Caco-2 (cell line): ENCODE measurements at regions not wholly inside any gene's neighbourhood (a gene's known extent, or its start where the extent isn't known, plus 50 kb on each side); places are given as distances from the start of the nearest gene placed in this dataset.
"Not testable (repeated sequence)": the region's sequence is repeated elsewhere in the genome, so short reads cannot be mapped to it uniquely, and the experiment has no call there.

Experiments used
- BruUV-seq: library from RNA; stranded (reverse); fragments of 400-500 nt; replicated peaks from 2 replicates; lab custom pipeline; 2021; lab: Mats Ljungman, UMichigan
- CTCF ChIA-PET: fragments of 300-600 bp; sonication (Branson Sonifier 250); formaldehyde crosslinking; loops from one replicate; lab custom pipeline; 2022; ENCODE audit warnings: antibody characterized with exemption; lab: Charles Lee
- POLR2A ChIA-PET: fragments of 300-600 bp; sonication (Branson Sonifier 250); formaldehyde crosslinking; loops from one replicate; lab custom pipeline; 2022; ENCODE audit warnings: antibody characterized with exemption; lab: Charles Lee
- DNase-seq, 2 experiments: peaks; one replicate each; pipeline versions ENCODE4 v3.0.0 to v3.0.0-alpha.2; 2020 to 2022
- H3K27me3 ChIP-seq: replicated peaks from 2 replicates; pipeline ENCODE4 v1.6.0; 2011; ENCODE audit warnings: low read length; ENCODE audit not compliant: control insufficient read depth, insufficient read depth
- H3K36me3 ChIP-seq: 2 replicates; pipeline ENCODE4 v1.5.1; 2011; ENCODE audit warnings: low read length; ENCODE audit not compliant: control insufficient read depth, insufficient read depth
- H3K4me1 ChIP-seq: fragments of 250-450 bp; sonication (Bioruptor Pico); 2 replicates; pipeline ENCODE4 v1.5.1; 2020; ENCODE audit warnings: mild to moderate bottlenecking
- H3K4me3 ChIP-seq: 2 replicates; pipeline ENCODE4 v1.5.1; 2011; ENCODE audit warnings: low read depth, mild to moderate bottlenecking, control low read depth, low read length
- H3K9me3 ChIP-seq: fragments of 250-450 bp; sonication (Bioruptor Pico); 2 replicates; pipeline ENCODE4 v1.5.1; 2020; ENCODE audit warnings: mild to moderate bottlenecking, moderate library complexity
- H3K27ac Mint-ChIP-seq: one replicate; pipeline ENCODE4 v1.8.0; 2022; ENCODE audit warnings: mixed read lengths; ENCODE audit not compliant: unreplicated experiment
- H3K27me3 Mint-ChIP-seq: one replicate; pipeline ENCODE4 v1.8.0; 2022; ENCODE audit warnings: mixed read lengths; ENCODE audit not compliant: insufficient read depth, unreplicated experiment
- H3K36me3 Mint-ChIP-seq: one replicate; pipeline ENCODE4 v1.8.0; 2022; ENCODE audit warnings: mild to moderate bottlenecking, mixed read lengths; ENCODE audit not compliant: insufficient read depth, unreplicated experiment
- H3K4me1 Mint-ChIP-seq: one replicate; pipeline ENCODE4 v1.8.0; 2022; ENCODE audit warnings: low read depth, mixed read lengths; ENCODE audit not compliant: unreplicated experiment
- H3K4me3 Mint-ChIP-seq: one replicate; pipeline ENCODE4 v1.8.0; 2022; ENCODE audit warnings: mild to moderate bottlenecking, moderate library complexity, mixed read lengths; ENCODE audit not compliant: unreplicated experiment
- H3K9me3 Mint-ChIP-seq: one replicate; pipeline ENCODE4 v1.8.0; 2022; ENCODE audit warnings: mixed read lengths; ENCODE audit not compliant: unreplicated experiment
- intact Hi-C: fragments of 100-400 bp; cut with micrococcal nuclease; formaldehyde crosslinking; loops from one replicate; pipeline ENCODE4 v1.10.0; 2022; ENCODE audit not compliant: unreplicated experiment
- TF ChIP-seq, protein P1 (sequence below), 2 experiments: fragments of 200-600 bp in 1 of 2; IDR thresholded peaks; 1 replicate in 1 of 2; 2 replicates in 1 of 2; pipeline versions ENCODE4 v1.5.1 to v1.8.0; 2011 to 2022; ENCODE audit warnings: antibody characterized with exemption in 1 of 2, control low read depth in 1 of 2, inconsistent platforms in 1 of 2, low read depth in 1 of 2, low read length in 1 of 2, mild to moderate bottlenecking in 1 of 2, moderate library complexity in 1 of 2; ENCODE audit not compliant: insufficient read depth in 1 of 2, severe bottlenecking in 1 of 2, unreplicated experiment in 1 of 2

DNA sequence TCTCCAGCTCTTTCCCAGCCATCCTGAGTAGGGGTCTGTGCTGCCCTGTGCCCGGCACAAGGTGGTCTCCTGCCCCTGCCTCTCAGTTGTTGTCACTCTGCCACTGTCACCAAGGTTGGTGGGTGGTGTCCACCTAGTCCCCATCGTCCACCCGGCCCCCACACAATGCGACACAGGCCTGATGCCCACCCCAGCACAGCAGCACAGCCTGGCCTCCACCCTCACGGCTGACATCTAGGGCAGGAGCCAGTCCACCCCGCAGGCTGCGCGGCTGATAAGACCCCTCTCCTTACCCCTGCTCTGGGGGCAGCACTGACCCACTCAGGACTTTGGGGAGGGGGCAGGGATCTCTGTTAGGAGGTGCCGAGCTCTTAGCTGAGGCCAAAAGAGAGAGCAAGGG, 198.3 kb downstream of the LIPI start:
- Mint-ChIP-seq H3K9me3 (no peaks in the 10 kb centered on the region), H3K4me1 (no peaks in the 10 kb centered on the region), H3K27me3 (no peaks in the 10 kb centered on the region), H3K4me3 (no peak overlapping the region), H3K36me3 (no peaks in the 10 kb centered on the region), H3K27ac (no peak overlapping the region)
- no peaks in the 10 kb centered on the region for H3K9me3 ChIP-seq
- intact Hi-C loops = no loop called here
- no peaks in the 10 kb centered on the region for H3K4me1 ChIP-seq
- no peak for DNase-seq
- H3K36me3 ChIP-seq = no peaks in the 10 kb centered on the region
- TF ChIP-seq, protein P1, sequence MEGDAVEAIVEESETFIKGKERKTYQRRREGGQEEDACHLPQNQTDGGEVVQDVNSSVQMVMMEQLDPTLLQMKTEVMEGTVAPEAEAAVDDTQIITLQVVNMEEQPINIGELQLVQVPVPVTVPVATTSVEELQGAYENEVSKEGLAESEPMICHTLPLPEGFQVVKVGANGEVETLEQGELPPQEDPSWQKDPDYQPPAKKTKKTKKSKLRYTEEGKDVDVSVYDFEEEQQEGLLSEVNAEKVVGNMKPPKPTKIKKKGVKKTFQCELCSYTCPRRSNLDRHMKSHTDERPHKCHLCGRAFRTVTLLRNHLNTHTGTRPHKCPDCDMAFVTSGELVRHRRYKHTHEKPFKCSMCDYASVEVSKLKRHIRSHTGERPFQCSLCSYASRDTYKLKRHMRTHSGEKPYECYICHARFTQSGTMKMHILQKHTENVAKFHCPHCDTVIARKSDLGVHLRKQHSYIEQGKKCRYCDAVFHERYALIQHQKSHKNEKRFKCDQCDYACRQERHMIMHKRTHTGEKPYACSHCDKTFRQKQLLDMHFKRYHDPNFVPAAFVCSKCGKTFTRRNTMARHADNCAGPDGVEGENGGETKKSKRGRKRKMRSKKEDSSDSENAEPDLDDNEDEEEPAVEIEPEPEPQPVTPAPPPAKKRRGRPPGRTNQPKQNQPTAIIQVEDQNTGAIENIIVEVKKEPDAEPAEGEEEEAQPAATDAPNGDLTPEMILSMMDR (IDR thresholded peaks at IDR 0.05; ENCODE audit: insufficient read depth in 1 of 2, low read depth in 1 of 2, low read length in 1 of 2, severe bottlenecking in 1 of 2, unreplicated experiment in 1 of 2) = no peak
- ChIA-PET CTCF (no interaction called here), POLR2A (no interaction called here)
- no TSS peak for BruUV-seq
- H3K27me3 ChIP-seq = no peaks in the 10 kb centered on the region
- H3K4me3 ChIP-seq = no peak overlapping the region

DNA sequence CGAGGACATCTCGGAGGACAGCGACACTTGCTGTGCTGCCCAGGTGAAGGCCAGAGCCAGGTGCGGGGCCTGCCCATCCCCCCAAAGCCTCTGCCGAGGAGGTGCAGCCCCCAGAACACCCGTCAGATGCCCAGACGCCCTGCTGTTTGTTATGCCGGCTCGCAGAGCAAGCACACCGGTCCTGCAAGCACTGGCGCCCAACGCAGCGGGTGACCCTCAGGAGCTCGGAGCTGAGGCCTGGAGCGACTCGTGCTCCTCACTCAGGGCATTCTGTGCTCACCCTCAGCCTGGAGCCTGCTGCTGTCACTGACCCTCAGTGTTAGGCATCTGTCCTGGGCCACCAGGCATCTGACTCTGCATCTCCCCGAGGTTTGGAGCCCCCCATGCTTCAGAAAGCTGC, 199.0 kb downstream of the LIPI start:
- H3K4me3 Mint-ChIP-seq, CTCF ChIA-PET, H3K36me3 ChIP-seq, H3K27me3 Mint-ChIP-seq, DNase-seq, H3K9me3 Mint-ChIP-seq, H3K27ac Mint-ChIP-seq, H3K4me1 Mint-ChIP-seq, H3K9me3 ChIP-seq, intact Hi-C loops, H3K27me3 ChIP-seq, H3K4me3 ChIP-seq, BruUV-seq, H3K36me3 Mint-ChIP-seq, POLR2A ChIA-PET, H3K4me1 ChIP-seq: not testable (repeated sequence)

DNA sequence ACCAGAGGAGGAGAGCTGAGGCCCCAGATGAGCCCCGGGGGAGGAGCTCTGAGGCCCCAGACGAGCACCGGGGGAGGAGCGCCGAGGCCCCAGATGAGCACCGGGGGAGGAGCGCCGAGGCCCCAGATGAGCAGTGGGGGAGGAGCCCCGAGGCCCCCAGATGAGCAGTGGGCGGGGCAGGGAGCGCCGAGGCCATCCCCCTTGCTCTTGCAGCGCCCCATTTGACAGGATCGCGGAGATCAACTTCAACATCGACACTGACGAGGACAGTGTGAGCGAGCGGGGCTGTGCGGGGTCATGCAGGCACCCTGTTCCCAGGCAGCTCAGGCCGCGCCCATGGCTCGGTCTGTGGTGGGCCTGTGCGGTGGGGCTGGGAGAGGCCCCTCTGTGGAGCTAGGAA, 199.6 kb downstream of the LIPI start:
- H3K27me3 ChIP-seq, H3K4me1 ChIP-seq, intact Hi-C loops, H3K36me3 ChIP-seq, H3K4me1 Mint-ChIP-seq, H3K27ac Mint-ChIP-seq, POLR2A ChIA-PET, H3K4me3 ChIP-seq, BruUV-seq, H3K27me3 Mint-ChIP-seq, H3K9me3 ChIP-seq, H3K36me3 Mint-ChIP-seq, CTCF ChIA-PET, DNase-seq, H3K4me3 Mint-ChIP-seq, H3K9me3 Mint-ChIP-seq: not testable (repeated sequence)

DNA sequence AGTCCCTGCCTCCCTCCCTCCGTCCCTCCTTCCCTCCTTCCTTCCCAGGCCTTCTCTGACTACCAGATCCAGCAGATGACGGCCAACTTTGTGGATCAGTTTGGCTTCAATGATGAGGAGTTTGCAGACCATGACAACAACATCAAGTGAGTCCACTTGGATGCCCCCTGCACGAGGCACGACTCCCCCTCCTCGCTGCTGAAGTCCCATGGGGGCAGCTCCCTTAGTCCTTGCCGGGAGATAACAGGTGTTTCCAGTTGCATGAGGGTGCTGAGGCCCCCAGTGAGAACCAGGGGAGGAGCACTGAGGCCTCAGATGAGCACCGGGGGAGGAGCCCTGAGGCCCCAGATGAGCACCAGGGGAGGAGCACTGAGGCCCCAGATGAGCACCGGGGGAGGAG, 200.0 kb downstream of the LIPI start:
- Histone ChIP-seq H3K4me1 (no peaks in the 10 kb centered on the region), H3K36me3 (no peaks in the 10 kb centered on the region), H3K27me3 (no peaks in the 10 kb centered on the region), H3K4me3 (no peak overlapping the region), H3K9me3 (no peaks in the 10 kb centered on the region)
- no peak overlapping the region for H3K4me3 Mint-ChIP-seq
- POLR2A ChIA-PET = no interaction called here
- no peak for DNase-seq
- H3K27me3 Mint-ChIP-seq = no peaks in the 10 kb centered on the region
- intact Hi-C loops = no loop called here
- TF ChIP-seq, protein P1 (IDR thresholded peaks at IDR 0.05; ENCODE audit: insufficient read depth in 1 of 2, low read depth in 1 of 2, low read length in 1 of 2, severe bottlenecking in 1 of 2, unreplicated experiment in 1 of 2) = no peak
- no TSS peak for BruUV-seq
- H3K36me3 Mint-ChIP-seq = no peaks in the 10 kb centered on the region
- CTCF ChIA-PET = no interaction called here
- H3K4me1 Mint-ChIP-seq = no peaks in the 10 kb centered on the region
- no peaks in the 10 kb centered on the region for H3K9me3 Mint-ChIP-seq
- H3K27ac Mint-ChIP-seq = no peak overlapping the region

DNA sequence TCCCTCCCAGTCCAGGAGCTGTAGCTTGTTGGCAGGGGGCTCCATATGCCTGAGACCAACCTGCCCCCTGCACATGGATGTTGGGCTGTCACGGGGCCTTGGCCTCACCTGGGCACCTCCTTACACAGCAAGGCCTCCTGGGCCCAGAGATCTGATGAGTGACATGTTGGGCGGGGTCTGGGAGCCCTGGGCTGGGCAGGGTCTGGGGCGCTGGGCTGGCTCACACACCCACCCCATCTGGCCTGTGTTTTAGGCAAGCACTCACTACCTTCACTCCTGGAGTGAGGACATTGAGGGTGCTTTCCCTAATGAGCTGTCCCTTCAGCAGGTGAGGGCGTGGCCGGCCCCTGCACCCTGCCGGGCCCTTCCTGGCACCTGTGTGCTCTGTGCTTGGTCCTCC, 200.8 kb downstream of the LIPI start:
- H3K9me3 ChIP-seq, H3K36me3 ChIP-seq, H3K4me3 Mint-ChIP-seq, intact Hi-C loops, DNase-seq, POLR2A ChIA-PET, H3K27me3 Mint-ChIP-seq, BruUV-seq, H3K4me1 Mint-ChIP-seq, H3K36me3 Mint-ChIP-seq, H3K4me3 ChIP-seq, H3K9me3 Mint-ChIP-seq, H3K4me1 ChIP-seq, H3K27ac Mint-ChIP-seq, H3K27me3 ChIP-seq: not testable (repeated sequence)
- CTCF ChIA-PET = interaction anchor here (0.6 kb wide), 1 partner anchor 404 kb away, joined by 3 read pairs; no protein-coding TSS in a partner anchor
